ENCODE measurements at regions not wholly inside any gene's neighbourhood (a gene's known extent, or its start where the extent isn't known, plus 50 kb on each side); places are given as distances from the start of the nearest gene placed in this dataset.

DNA sequence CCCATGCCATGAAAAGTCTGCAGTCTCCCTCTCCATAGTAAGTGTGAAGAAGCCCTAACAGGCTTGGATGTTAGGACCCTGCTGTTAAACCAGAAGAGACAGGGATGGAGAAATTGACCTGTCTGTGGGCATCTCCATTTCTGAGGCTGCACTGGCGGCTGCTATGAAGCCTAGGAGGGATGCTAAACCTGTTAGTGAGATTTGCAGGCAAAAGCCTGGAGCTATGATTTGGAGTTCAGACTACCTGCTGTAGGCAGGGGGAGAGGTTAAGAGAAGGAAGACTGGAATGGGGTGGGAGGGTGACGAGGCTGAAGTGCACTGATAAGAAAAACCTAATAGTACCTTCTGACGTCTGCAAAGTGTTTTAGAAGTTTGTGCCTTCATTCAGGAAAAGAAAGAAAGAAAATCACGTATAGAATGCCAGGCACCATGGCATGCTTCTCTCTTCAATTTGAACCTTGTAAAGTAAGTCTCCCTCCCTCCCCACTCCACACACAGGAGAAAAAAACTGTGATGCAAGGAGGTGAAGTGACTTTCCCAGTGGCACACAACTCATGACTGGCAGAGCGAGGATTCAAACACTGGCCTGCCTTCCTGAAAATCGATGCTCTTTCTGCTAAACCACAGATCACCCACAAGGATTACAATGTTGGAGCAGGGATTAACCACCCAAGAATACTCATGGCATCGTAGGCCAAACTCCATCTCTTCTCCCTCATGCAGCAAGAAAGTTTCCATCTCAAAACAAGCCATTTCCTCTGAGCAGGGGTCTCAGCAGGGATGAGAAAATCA is 98.5 kb upstream of the PKDCC start:
- no peak for DNase-seq (ENCODE audit: low read depth in 2 of 2)

DNA sequence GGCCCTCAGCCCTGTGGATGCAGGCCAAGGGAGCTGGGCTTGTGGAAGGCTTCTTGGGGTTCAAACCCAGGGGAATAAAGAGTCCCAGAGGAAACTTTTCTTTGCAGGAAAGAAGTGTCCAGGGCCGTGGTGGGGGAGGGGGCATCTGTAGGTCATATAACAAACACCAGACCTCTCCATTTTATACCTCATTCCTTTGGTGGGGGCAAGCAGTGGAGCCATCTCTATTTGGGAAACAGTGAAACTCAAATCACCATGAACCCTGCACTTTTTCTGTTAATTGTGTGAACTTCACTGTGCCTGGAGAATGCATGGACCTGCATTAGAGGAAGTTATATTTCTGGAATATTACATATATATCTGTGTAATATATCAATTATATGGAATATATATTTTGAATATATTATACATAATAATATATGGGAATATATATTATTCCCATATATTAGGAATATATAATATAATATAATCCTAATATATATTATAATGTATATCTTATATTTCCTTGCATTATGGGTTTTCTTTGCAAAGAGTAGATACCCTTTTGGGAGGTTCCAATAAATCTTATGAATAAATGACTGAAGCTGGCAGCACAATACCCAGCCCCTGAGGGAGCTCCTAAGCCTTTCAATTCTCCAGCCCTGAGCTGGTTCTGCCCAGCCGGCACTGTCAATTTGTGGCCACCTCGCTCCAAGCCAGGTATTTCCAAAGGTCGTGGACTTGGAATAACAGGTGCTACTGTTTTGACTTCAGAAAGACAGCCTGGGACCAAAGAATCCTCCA is 97.7 kb upstream of the PKDCC start:
- DNase-seq (ENCODE audit: low read depth in 2 of 2): no peak

DNA sequence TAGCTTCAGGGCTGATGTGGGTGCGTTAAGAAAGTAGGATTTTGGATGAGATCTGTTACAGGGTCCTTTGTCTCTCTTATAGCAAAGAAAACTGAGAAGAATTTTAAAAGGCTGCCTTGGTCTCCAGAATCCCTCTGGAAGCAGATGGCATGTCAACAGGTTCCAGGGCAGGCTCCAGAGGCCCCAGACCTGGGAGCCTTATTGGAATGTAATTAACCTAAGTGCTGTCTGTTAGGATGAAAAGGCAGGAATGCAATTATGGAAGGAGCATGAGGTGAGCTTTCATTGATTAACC is 97.2 kb upstream of the PKDCC start:
- DNase-seq (ENCODE audit: low read depth in 2 of 2): no peak

GRCh38 chr2:41954304-41955291 is 93.2 kb upstream of the PKDCC start:
- DNase-seq (ENCODE audit: low read depth in 2 of 2): no peak

DNA sequence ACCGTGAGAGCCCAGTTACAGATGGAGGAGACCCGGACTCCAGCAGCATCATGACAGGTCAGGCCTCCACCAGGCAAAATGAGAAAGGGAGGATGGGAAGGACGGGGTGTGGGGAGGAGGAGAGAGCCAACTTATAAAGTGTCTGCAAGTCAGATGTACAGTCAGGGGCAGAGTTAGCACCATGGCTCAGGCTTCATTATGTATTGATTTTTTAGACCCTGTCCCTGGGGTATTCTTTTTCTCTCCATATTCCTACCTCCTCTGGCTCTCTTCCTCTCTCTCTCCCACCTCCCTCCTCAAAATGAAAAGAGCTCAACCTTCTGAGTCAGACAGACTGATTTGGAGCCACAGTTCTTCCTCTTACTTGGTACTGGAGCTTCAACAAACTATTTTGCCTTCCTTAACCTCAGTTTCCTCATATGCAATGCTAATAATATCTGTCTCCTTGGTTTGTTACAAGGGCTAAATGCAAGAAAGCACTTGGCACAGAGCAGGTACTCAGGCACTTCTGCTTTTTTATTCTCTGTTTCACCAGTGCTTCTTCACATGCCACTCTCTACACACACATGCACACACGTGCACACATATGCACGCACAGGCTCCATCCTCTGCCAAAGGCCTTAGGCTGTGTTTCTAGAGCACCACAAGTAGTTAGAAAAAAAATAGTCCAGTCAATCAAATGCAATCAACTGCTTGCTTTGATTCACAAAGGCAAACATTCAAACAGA is 92.3 kb upstream of the PKDCC start:
- DNase-seq (ENCODE audit: low read depth in 2 of 2): no peak

DNA sequence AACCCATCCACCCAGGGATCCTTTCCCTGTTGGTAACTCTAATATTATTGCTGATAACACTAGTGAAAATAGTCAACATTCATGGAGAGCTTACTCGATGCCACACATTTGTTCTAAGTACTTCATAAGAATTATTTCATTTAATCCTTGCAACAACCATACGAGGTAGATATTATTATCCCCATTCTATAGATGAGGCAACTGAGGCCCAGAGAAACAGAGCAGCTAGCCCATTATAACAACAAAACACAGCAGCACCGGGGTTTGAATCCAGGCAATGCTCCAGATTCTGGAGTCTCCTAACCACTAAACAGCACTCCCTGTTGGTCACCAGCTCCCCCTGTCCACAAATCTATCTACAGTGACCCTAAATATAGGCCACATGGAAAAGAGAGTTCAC is 90.4 kb upstream of the PKDCC start:
- no peak for DNase-seq (ENCODE audit: low read depth in 2 of 2)

DNA sequence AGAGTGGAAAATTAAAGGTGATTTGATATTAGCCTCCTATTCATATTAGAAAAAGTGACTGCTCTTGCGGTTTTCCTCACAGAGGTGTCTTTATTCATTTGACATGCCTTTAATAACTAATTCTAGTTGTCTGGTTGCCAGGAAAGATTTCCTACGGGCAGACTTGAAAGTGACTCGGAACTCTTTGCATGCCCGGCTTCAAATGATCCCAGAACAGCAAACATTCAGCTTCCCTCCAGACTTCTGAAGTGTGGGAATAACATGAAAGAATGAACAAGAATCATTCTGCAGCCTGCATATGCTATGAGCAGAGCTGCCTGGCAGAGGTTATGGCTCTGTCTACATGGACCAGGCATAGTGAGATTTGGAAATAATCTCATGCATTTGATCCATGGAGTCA is 89.6 kb upstream of the PKDCC start:
- no peak for DNase-seq (ENCODE audit: low read depth in 2 of 2)

GRCh38 chr2:41958775-41959174 is 89.0 kb upstream of the PKDCC start:
- no peak for DNase-seq (ENCODE audit: low read depth in 2 of 2)

GRCh38 chr2:41959760-41960159 is 88.1 kb upstream of the PKDCC start:
- no peak for DNase-seq (ENCODE audit: low read depth in 2 of 2)

- no peak for DNase-seq (ENCODE audit: low read depth in 2 of 2)
These were observed 84.7 kb upstream of the PKDCC start for GRCh38 chr2:41962922-41963622.

GRCh38 chr2:41963661-41964525 is 83.9 kb upstream of the PKDCC start:
- DNase-seq (ENCODE audit: low read depth in 2 of 2): no peak

- no peak for DNase-seq (ENCODE audit: low read depth in 2 of 2)
These were observed 82.5 kb upstream of the PKDCC start for GRCh38 chr2:41965173-41965908.

DNA sequence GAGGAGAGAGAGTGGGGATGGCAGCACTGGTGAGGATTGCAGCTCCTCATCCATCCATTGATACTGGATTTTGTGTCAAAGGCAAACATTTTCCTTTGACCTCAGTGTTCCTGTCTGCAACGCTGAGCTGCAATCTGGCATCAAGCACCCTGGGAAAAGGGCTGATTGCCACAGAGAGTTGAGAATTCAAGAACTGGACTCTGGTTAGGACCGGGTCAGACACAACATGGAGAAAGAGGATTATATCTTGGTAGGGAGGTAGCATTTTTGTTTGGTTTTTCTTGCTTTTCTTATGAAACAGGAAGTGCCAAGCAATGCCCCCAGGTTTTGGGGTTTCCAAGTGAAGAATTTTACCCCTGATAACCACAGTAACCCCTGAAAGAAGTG is 81.9 kb upstream of the PKDCC start:
- DNase-seq (ENCODE audit: low read depth in 2 of 2): no peak

GRCh38 chr2:41966431-41966893 is 81.4 kb upstream of the PKDCC start:
- no peak for DNase-seq (ENCODE audit: low read depth in 2 of 2)

DNA sequence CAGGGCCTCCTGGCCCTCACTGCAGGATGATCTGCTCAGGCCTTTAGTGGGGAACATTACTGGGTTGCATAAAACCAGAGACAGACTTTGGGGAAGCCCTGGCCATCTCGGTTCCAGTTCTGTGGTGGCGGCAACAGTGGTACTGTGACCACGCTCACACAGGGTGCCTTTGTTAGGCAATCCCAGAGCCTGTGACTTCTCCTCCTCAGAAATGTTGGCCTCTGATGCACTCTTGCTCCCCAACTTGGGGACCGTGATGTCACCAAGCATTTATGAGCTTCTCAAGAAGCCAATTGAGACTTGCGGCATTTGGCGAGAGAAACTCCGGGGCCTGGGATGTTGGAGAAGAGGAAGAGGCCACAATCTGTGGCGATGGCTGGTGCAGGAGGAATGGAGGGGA is 80.9 kb upstream of the PKDCC start:
- DNase-seq (ENCODE audit: low read depth in 2 of 2): no peak

DNA sequence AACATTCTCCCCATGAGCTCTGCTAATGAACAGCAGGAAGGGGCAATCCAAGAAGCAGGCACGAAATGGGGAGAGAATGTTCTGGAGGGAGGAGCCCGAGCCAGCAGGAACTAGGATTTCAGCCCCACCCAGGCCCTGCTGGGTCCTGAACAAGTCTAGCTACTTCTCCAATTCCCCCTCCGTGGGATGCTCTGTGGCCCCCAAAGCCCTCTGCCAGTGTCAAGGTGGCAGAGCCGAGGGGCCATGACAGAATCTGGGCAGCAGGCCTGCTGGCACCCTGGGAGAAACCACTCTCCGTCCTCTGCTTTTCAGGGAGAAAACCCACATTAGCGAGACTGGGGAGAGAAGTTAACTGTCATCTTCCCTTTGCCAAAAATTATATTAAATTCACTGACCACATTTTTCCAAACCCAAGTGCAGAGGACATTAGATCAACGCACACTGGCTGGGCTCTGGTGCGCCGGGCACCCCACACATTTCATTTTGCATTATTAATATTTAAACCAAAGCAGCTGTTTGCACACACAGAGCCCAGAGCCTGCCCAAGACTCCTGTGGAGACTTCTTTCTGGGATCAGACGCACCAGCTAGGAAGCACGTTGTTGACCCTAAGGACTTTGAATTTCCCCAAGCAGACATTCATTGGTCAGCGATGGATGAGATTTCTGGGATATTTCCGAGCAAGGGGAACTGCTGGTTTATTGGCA is 80.2 kb upstream of the PKDCC start:
- DNase-seq (ENCODE audit: low read depth in 2 of 2): no peak

DNA sequence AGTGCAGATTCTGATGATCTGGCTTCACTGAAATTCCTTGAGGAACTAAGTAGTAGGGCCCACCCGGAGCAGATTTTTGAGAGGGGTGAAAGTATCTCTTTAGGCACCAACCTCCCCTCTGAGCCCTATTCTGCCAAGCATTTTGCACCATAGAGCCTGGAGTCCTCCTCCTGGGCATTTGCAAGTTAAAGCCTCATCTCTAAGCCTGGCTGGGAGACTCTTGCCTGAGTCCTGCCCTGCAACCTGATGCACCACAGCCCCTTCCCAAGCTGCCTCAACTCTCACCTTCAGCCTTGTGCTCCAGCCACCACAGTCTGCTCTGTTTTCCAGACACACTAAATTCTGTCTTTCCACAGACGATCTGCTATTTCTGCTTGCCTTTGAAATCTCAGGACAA is 79.6 kb upstream of the PKDCC start:
- no peak for DNase-seq (ENCODE audit: low read depth in 2 of 2)

GRCh38 chr2:41970988-41971660 is 76.7 kb upstream of the PKDCC start:
- DNase-seq (ENCODE audit: low read depth in 2 of 2): no peak
